ENCODE measurements at regions not wholly inside any gene's neighbourhood (a gene's known extent, or its start where the extent isn't known, plus 50 kb on each side); places are given as distances from the start of the nearest gene placed in this dataset.
"Not testable (repeated sequence)": the region's sequence is repeated elsewhere in the genome, so short reads cannot be mapped to it uniquely, and the experiment has no call there.

GRCh38 chr9:86645303-86645702, 291.1 kb upstream of the TUT7 start:
- FAIRE-seq = no peak

- FAIRE-seq = no peak
These were observed 290.4 kb upstream of the TUT7 start for GRCh38 chr9:86644675-86645034.

GRCh38 chr9:86643946-86644674, 289.9 kb upstream of the TUT7 start:
- FAIRE-seq = no peak

- no peak for FAIRE-seq
These were observed 288.5 kb upstream of the TUT7 start for GRCh38 chr9:86642721-86643120.

- FAIRE-seq = no peak
These were observed 287.8 kb upstream of the TUT7 start for GRCh38 chr9:86641970-86642369.

- FAIRE-seq = no peak
These were observed 285.7 kb upstream of the TUT7 start for GRCh38 chr9:86639899-86640379.

- FAIRE-seq = no peak
These were observed 285.1 kb upstream of the TUT7 start for GRCh38 chr9:86639287-86639686.

- no peak for FAIRE-seq
These were observed 283.9 kb upstream of the TUT7 start for GRCh38 chr9:86638109-86638508.

GRCh38 chr9:86637515-86637914, 283.3 kb upstream of the TUT7 start:
- no peak for FAIRE-seq

GRCh38 chr9:86636519-86636918, 282.3 kb upstream of the TUT7 start:
- no peak for FAIRE-seq

- FAIRE-seq = no peak
These were observed 281.8 kb upstream of the TUT7 start for GRCh38 chr9:86636038-86636437.

- no peak for FAIRE-seq
These were observed 280.3 kb upstream of the TUT7 start for GRCh38 chr9:86634501-86634900.

- FAIRE-seq = no peak
These were observed 279.7 kb upstream of the TUT7 start for GRCh38 chr9:86633945-86634344.

GRCh38 chr9:86632537-86632936, 278.3 kb upstream of the TUT7 start:
- no peak for FAIRE-seq

GRCh38 chr9:86629530-86629929, 275.3 kb upstream of the TUT7 start:
- FAIRE-seq = no peak

GRCh38 chr9:86626802-86627201, 272.6 kb upstream of the TUT7 start:
- FAIRE-seq = no peak

GRCh38 chr9:86624630-86625029, 270.4 kb upstream of the TUT7 start:
- no peak for FAIRE-seq

- FAIRE-seq = no peak
These were observed 260.9 kb upstream of the TUT7 start for GRCh38 chr9:86614871-86615849.

GRCh38 chr9:86613943-86614342, 259.7 kb upstream of the TUT7 start:
- no peak for FAIRE-seq

GRCh38 chr9:86611534-86611933, 257.3 kb upstream of the TUT7 start:
- FAIRE-seq = not testable (repeated sequence)

GRCh38 chr9:86605303-86605702, 251.1 kb upstream of the TUT7 start:
- no peak for FAIRE-seq

- no peak for FAIRE-seq
These were observed 250.5 kb upstream of the TUT7 start for GRCh38 chr9:86604741-86605140.

- FAIRE-seq = no peak
These were observed 248.5 kb upstream of the TUT7 start for GRCh38 chr9:86602715-86603114.

GRCh38 chr9:86601697-86602096, 247.5 kb upstream of the TUT7 start:
- no peak for FAIRE-seq
